HG02623 (cell line): ENCODE measurements at regions not wholly inside any gene's neighbourhood (a gene's known extent, or its start where the extent isn't known, plus 50 kb on each side); places are given as distances from the start of the nearest gene placed in this dataset.
"Not testable (repeated sequence)": the region's sequence is repeated elsewhere in the genome, so short reads cannot be mapped to it uniquely, and the experiment has no call there.

Experiments
- ATAC-seq: cut with Tn5 transposase; IDR thresholded peaks from one replicate; pipeline ENCODE4 v1.9.1; 2021; ENCODE audit warnings: moderate library complexity; ENCODE audit not compliant: unreplicated experiment

GRCh38 chr4:27807207-27807606 is 946.6 kb downstream of the STIM2 start:
- no peak for ATAC-seq

GRCh38 chr4:27811948-27812347 is 951.3 kb downstream of the STIM2 start:
- no peak for ATAC-seq

- not testable (repeated sequence) for ATAC-seq
These were observed 952.6 kb downstream of the STIM2 start for GRCh38 chr4:27813226-27813625.

- peak; percentile 70 for ATAC-seq
These were observed 953.2 kb downstream of the STIM2 start for GRCh38 chr4:27813699-27814425.

GRCh38 chr4:27819246-27819645 is 958.6 kb downstream of the STIM2 start:
- ATAC-seq = no peak

- no peak for ATAC-seq
These were observed 968.2 kb downstream of the STIM2 start for GRCh38 chr4:27828843-27829242.

GRCh38 chr4:27830251-27830650 is 969.6 kb downstream of the STIM2 start:
- ATAC-seq = no peak

- ATAC-seq = no peak
These were observed 975.2 kb downstream of the STIM2 start for GRCh38 chr4:27835851-27836250.

GRCh38 chr4:27836523-27836922 is 975.9 kb downstream of the STIM2 start:
- no peak for ATAC-seq

GRCh38 chr4:27843776-27844175 is 983.1 kb downstream of the STIM2 start:
- ATAC-seq = no peak

GRCh38 chr4:27844376-27844775 is 983.7 kb downstream of the STIM2 start:
- no peak for ATAC-seq

GRCh38 chr4:27846951-27847350 is 986.3 kb downstream of the STIM2 start:
- ATAC-seq = no peak

- ATAC-seq = no peak
These were observed 1000.7 kb downstream of the STIM2 start for GRCh38 chr4:27861381-27861787.

- ATAC-seq = peak; percentile 72
These were observed 1001.2 kb downstream of the STIM2 start for GRCh38 chr4:27861802-27862201.

- ATAC-seq = no peak
These were observed 1013.0 kb downstream of the STIM2 start for GRCh38 chr4:27873596-27873995.

GRCh38 chr4:27881705-27882104 is 1021.1 kb downstream of the STIM2 start:
- peak; percentile 55 for ATAC-seq

GRCh38 chr4:27886120-27886519 is 1025.5 kb downstream of the STIM2 start:
- ATAC-seq = no peak

GRCh38 chr4:27887646-27888045 is 1027.0 kb downstream of the STIM2 start:
- no peak for ATAC-seq

- ATAC-seq = no peak
These were observed 1027.9 kb downstream of the STIM2 start for GRCh38 chr4:27888505-27888904.

GRCh38 chr4:27894951-27895350 is 1034.3 kb downstream of the STIM2 start:
- no peak for ATAC-seq

GRCh38 chr4:27908356-27908755 is 1047.7 kb downstream of the STIM2 start:
- ATAC-seq = no peak

GRCh38 chr4:27910227-27910626 is 1049.6 kb downstream of the STIM2 start:
- no peak for ATAC-seq

- ATAC-seq = no peak
These were observed 1050.4 kb downstream of the STIM2 start for GRCh38 chr4:27911047-27911446.
